GM19452 (cell line): ENCODE measurements at regions not wholly inside any gene's neighbourhood (a gene's known extent, or its start where the extent isn't known, plus 50 kb on each side); places are given as distances from the start of the nearest gene placed in this dataset.

Source experiments
- ATAC-seq: cut with Tn5 transposase; IDR thresholded peaks from one replicate; pipeline ENCODE4 v1.9.1; 2021; ENCODE audit not compliant: unreplicated experiment

DNA sequence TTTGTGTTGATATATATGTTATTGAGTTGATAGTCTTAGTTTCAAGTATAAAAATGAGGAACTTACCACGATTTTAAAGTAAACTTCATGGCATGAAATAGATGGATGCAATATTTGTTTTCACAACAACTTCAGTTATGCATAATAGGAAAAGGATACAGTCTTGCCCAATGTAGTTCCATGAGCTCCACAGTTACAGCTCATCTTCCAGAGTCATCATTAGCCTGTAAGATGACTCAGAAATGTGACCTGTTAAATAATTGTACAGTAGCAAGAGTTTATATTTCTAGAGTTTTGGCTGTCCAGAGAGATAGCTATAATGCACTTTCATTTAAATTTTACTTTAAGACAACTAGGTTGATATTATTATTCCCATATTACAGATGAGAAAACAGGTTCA lies 80.9 kb upstream of the ARHGAP28 start:
- no peak for ATAC-seq

DNA sequence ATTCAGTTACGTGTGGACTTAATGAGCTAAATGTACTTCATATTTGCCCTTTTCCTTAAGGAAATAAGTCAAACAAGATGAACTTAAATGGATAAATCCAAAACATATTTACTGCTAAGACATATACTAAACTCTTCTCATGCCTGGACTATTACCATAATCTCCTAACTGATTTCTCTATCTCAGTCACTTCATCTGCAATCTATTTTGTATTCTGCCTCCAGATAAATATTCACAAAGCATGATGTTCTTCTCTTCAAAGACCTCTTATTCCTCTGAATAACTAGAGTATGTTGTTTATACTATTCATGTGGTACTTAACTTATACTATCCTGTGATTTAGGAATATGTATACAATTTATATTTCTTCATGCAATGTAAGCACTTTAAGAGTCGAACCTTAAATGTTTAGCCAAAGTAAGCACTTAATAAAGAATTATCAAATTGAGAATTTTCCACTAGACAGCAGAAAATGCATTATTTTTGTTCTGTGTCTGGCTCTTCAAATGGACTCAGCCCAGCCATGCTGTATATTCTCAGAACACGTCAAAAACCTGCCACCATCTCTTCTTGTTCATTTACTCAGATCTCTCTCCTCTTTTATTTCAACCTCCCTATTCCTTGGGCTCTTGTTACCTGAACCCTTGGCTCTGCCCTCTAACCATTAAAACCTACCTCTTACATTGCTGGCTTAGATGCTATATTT lies 79.9 kb upstream of the ARHGAP28 start:
- ATAC-seq: no peak

DNA sequence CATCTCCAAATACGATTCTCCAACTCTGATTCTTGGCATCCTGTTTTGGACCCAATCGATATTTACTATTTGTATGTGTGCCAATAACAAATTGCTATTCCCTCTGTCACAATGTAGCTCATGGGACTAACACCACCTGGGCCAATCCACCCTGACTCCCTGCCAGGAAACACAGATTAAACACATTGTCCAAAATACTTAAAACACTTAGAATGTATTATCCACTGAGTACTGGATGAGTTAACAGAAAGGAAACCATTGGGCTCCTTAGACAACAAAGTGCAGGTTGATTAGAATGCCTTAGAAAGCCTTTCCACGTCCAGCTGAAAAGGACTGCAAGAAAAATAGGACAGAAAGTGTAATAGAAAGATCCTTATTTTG lies 79.4 kb upstream of the ARHGAP28 start:
- ATAC-seq: no peak

DNA sequence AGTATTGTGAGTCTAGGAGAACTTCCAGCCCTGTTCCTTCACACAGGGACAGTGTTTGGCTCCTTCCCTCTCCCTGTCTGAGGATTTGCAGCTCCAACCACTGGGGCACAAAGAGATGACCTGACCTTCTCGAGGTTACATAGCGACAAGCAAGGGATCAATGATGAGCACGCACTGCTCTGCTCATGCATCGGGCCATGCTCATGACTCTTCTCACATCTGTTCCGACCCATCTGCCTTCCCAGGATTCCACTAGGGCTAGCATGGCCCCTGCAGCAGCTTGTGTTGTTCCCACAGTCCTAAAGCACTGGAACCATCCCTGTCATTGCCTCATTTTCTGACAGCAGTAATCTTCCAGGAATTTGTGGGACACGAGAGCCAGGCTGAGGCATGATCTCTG lies 78.8 kb upstream of the ARHGAP28 start:
- no peak for ATAC-seq

DNA sequence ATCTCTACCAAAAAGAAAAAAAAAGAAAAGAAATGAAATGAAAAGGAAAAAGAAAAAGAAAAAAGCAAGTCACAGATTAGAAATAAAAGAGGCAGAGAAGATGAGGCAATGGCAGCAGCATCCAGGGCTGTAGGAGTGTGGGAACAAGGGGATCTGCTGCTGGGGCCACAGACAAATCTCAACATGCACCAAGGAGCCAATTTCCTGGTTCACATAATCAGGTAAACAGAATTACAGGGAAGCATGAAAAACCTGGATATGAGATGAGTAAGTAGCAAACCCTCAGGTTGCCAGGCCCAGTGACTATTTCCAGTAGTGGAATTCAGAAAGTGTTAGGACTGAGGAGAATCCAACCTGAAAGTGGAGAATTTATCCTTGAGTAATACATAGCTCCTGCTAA lies 77.4 kb upstream of the ARHGAP28 start:
- no peak for ATAC-seq

DNA sequence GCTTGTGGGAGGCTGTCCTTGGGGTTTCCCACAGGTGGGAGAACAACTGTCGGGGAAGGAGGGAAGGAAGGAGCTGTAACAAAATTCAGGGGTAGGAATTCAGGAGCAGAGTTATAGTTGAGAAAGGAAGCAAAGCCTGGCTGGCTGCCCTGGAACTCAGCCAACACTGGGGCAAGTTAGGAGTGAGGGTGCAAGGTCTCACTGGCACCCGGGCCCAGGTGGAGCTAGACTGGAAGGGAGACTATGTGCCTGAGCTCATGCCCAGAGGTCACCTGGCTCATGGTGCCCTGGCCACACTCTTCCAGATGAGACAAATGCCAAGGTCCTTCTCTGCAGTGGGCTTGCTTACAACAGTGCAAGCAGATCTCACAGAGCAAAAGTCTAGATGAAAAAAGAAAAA lies 75.6 kb upstream of the ARHGAP28 start:
- no peak for ATAC-seq

DNA sequence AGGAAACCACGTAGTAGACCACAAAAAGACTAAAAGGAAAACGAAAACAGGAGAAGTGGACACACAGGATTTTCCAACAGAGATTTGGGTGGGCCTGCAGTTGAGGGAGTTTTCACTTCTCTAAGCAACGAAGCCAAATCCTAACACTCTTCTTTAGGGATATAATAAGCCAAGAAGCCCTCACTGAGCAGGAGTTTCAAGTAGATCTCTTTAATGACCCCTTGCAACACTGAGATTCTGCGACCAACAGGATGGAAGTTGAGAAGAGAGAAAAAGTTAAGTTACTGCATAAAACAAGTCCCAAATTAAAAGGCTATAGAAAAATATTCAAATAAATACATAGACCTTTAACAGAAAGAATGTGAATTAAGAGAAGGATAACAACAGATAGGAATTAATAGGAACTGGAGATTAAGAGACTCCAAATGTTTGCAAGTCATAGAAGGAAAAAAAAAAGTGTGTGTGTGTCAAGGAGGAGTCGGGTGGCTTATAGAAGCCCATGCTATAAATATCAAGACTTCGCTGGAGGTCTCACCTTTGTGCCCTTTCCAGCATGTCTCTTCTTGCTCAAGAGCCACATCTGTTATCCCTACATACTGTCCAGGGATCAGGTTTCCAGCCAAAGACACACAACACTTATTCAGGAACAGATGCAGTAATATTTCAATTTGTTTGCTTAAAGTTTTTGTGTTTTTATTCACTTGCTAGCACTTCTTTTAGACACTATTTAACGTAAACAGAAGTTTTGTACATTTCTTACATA lies 69.4 kb upstream of the ARHGAP28 start:
- ATAC-seq: no peak

DNA sequence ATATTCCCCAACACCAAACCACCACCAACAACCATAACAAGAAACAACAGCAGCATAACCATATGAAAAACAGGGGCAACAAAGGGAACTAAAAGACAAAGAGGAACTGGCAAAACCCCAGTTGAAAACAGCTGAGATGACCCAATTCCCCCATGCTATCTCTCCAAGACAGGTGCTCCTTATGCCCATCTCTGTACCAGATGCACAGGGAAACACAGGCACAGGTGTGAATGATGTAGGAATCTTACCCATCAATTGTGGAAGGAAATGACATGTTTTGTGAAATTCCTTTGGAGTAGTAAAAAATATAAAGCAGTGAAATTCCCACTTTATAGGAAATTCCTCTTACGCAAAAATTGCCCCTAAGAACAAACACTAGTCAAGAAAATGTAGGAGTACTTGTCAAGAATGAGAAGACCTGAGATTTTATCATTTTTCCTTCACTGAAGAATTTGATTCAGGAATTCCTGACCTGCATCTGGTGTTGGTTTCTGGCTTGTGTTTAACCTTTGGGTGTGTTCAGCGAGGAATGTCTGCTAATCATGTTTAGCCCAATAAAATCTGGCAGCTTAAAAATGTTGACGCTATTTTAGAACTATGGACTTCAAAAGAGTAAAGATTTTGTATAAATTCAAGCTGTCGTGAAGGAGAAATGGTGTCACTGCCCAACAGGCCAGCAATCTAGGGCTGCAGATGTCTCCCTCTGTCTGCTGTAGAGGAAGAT lies 67.7 kb upstream of the ARHGAP28 start:
- ATAC-seq: no peak

DNA sequence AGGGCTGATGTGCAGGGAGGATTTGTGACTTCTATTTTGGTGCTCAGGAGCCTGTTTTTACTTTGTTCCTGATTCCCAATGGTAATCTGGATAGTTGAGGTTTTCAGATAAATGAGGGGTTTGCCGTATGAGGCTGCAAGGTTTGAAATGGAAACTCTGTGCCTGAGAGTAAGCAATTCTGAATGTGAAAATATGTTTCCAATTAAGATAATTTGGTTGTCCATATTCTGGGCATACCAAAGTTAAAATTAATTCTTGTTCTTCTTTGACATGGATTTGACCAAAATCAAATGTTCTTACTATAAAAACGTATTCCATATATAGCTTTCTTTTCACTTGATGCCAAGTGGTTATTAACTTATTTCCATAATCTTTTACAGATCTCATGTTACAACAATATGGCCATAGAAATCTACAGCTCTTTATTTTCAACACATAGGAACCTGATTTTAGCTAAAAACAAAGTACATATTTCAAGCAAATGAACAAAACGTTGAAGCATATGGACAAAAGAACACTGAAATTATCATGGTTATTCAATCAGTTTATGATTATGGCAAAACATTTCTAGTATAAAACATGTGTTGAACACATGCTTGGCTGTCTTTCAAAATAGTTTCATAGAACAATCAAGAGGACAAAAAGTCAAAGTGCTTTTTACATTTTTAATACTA lies 63.4 kb upstream of the ARHGAP28 start:
- ATAC-seq: no peak

DNA sequence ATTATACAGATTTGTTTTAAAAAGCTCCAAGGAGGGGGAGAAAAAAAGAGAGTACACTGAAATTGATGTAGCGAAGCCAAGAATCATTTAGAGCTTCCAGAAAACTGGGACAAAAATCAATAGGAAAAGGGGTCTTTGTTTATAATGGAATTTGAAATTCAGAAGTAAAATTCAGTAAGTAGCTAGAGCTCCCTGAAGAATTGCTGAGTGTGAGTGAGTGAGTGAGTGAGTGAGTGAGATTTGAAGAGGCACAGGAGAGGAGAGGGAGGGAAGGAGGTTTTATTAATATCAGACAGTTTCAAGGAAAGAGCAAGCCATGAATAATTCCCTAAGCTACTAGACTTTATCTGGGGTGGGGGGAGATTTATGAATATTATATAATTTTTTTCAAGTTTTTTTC lies 60.7 kb upstream of the ARHGAP28 start:
- no peak for ATAC-seq

DNA sequence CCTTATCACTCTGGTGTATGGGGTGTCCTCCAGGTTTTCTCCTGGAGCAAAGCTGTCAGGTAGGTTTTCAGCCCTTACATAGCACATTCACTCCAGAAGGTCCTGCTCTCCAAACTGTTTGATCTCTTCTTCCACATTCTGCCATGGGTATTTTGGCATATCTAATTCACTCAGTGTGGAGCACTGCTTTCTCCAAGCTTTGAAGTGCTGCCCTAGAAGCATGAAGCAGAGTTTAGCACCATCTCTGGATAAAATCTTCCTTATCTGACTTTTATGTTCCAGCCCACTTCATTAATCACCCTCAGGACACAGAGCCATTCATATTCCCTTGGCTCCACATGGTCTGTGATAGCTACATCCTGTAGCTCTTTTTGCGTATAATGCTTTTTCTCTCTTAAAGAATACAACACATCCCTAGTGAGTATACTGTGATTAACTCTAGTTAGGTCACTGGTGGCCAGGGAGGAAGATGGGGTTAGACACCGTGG lies 56.7 kb upstream of the ARHGAP28 start:
- ATAC-seq: no peak

DNA sequence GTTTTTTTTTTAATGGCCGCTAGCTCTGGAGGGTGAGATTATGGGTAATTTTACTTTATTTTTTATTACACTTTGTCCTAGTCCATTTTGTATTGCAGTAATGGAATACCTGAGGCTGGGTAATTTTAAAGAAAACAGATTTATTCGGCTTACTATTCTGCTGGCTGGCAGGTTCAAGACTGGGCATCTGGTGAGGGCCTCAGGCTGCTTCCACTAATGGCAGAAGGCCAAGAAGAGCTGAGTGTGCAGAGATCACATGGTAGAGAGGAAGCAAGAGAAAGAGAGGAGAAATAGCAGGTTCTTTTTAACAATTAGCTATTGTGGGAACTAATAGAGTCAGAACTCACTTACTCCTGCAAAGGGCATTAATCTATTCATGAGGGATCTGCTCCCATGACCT lies 52.4 kb upstream of the ARHGAP28 start:
- ATAC-seq: no peak

DNA sequence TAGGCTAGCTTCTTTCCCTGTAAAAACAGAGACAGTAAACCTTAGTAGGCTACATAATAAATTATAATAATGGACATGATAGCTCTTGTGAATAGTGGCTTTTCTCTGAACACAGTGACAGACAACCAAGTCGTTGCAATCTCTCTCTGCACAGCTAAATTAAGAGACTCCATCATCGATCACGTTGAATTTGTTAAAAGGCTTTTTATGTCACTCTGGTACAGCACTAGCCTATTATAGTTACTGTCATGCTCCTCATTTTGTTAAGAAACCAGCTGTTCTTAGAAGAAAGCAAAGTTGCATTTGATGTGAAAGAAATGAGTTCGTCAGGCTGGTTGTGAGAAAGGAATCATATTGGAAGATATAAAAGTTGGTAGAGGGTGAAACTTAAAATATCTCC lies 50.3 kb upstream of the ARHGAP28 start:
- no peak for ATAC-seq
